Panc1 (cell line): ENCODE measurements at regions not wholly inside any gene's neighbourhood (a gene's known extent, or its start where the extent isn't known, plus 50 kb on each side); places are given as distances from the start of the nearest gene placed in this dataset.
"Not testable (repeated sequence)": the region's sequence is repeated elsewhere in the genome, so short reads cannot be mapped to it uniquely, and the experiment has no call there.

Source experiments
- ATAC-seq: fragments of 200-7000 bp; cut with Tn5 transposase; 2 replicates; pipeline ENCODE4 v1.9.1; 2020; ENCODE audit warnings: mild to moderate bottlenecking, moderate library complexity
- BruUV-seq: library from RNA; stranded (reverse); fragments of 400-500 nt; replicated peaks from 2 replicates; lab custom pipeline; 2021; lab: Mats Ljungman, UMichigan
- CTCF ChIA-PET: fragments of 300-600 bp; sonication (Branson Sonifier 250); formaldehyde crosslinking; loops from one replicate; lab custom pipeline; 2022; ENCODE audit warnings: antibody characterized with exemption; lab: Charles Lee
- POLR2A ChIA-PET: fragments of 300-600 bp; sonication (Branson Sonifier 250); formaldehyde crosslinking; loops from one replicate; lab custom pipeline; 2022; ENCODE audit warnings: antibody characterized with exemption; lab: Charles Lee
- DNase-seq: peaks from one replicate; pipeline ENCODE4 v3.0.0-alpha.2; 2010; ENCODE audit warnings: low read depth, low spot score
- H3K27ac ChIP-seq: 2 replicates; pipeline ENCODE4 v1.5.1; 2011; ENCODE audit warnings: mild to moderate bottlenecking, low read length, inconsistent platforms
- H3K27me3 ChIP-seq: fragments of 200-500 bp; sonication (Bioruptor generic); 2 replicates; pipeline ENCODE4 v1.6.0; 2014; ENCODE audit warnings: low read length, inconsistent platforms; ENCODE audit not compliant: control insufficient read depth, insufficient read depth
- H3K36me3 ChIP-seq: fragments of 200-500 bp; sonication (Bioruptor generic); 2 replicates; pipeline ENCODE4 v1.5.1; 2014; ENCODE audit warnings: inconsistent platforms, mild to moderate bottlenecking, low read length, moderate library complexity; ENCODE audit not compliant: control insufficient read depth, insufficient read depth
- H3K4me1 ChIP-seq: 2 replicates; pipeline ENCODE4 v1.5.1; 2011; ENCODE audit warnings: inconsistent platforms, mild to moderate bottlenecking, low read length, moderate library complexity; ENCODE audit not compliant: control insufficient read depth, insufficient read depth
- H3K4me3 ChIP-seq, 2 experiments: 2 replicates each; pipeline ENCODE4 v1.5.1; 2011 to 2012; ENCODE audit warnings: low read depth in 2 of 2, low read length in 2 of 2, mild to moderate bottlenecking in 2 of 2, inconsistent platforms in 1 of 2, moderate library complexity in 1 of 2
- H3K9me3 ChIP-seq: fragments of 200-500 bp; sonication (Bioruptor generic); 2 replicates; pipeline ENCODE4 v1.5.1; 2014; ENCODE audit warnings: low read depth, mild to moderate bottlenecking, inconsistent platforms, low read length, moderate library complexity; ENCODE audit not compliant: control insufficient read depth, insufficient read depth
- CTCF ChIP-seq: fragments of 450-650 bp; IDR thresholded peaks from 2 replicates; pipeline ENCODE4 v1.5.1; 2017; ENCODE audit warnings: mild to moderate bottlenecking
- POLR2AphosphoS5 ChIP-seq: IDR thresholded peaks from 2 replicates; pipeline ENCODE4 v1.6.1; 2012; ENCODE audit warnings: mild to moderate bottlenecking, low read depth, low read length, moderate library complexity
- REST ChIP-seq, 2 experiments: IDR thresholded peaks; 2 replicates each; pipeline ENCODE4 v1.6.1; 2011 to 2012; ENCODE audit warnings: low read depth in 2 of 2, control low read depth in 1 of 2, low read length in 1 of 2, mild to moderate bottlenecking in 1 of 2, moderate library complexity in 1 of 2; ENCODE audit not compliant: insufficient read depth in 1 of 2
- SIN3A ChIP-seq: IDR thresholded peaks from 2 replicates; pipeline ENCODE4 v1.6.1; 2012; ENCODE audit warnings: low read depth, mild to moderate bottlenecking, low read length, moderate library complexity, borderline replicate concordance; ENCODE audit not compliant: insufficient read depth
- TCF7L2 ChIP-seq: IDR thresholded peaks from 2 replicates; pipeline ENCODE4 v1.6.1; 2011; ENCODE audit warnings: mild to moderate bottlenecking, low read depth, low read length, inconsistent platforms
- in situ Hi-C: cut with HindIII; loops from 2 replicates; pipeline ENCODE4 v1.10.0; 2016; ENCODE audit warnings: low sequenced_read_pairs, low pct_unique_long_range_greater_than_20kb
- intact Hi-C: fragments of 100-400 bp; cut with micrococcal nuclease; formaldehyde crosslinking; loops from one replicate; pipeline ENCODE4 v1.10.0; 2022; ENCODE audit not compliant: unreplicated experiment

- intact Hi-C loops: no loop called here
- no peak for ATAC-seq
- Histone ChIP-seq H3K4me3 (no peak overlapping the region), H3K9me3 (no peaks in the 10 kb centered on the region), H3K36me3 (no peaks in the 10 kb centered on the region), H3K27ac (no peak overlapping the region), H3K27me3 (peaks cover 2% of the 10 kb centered on the region), H3K4me1 (no peaks in the 10 kb centered on the region)
- no peak for TF ChIP-seq CTCF
- TF ChIP-seq TCF7L2: no peak
- no peak for TF ChIP-seq POLR2AphosphoS5
- no peak for TF ChIP-seq SIN3A
- no peak for TF ChIP-seq REST (IDR thresholded peaks at IDR 0.05; ENCODE audit: insufficient read depth in 1 of 2, low read depth in 2 of 2, low read length in 1 of 2)
- CTCF ChIA-PET: no interaction called here
- DNase-seq: no peak
- in situ Hi-C loops: no loop called here
- no TSS peak for BruUV-seq
- POLR2A ChIA-PET: no interaction called here
Observed at GRCh38 chr2:132033949-132034348, 127.8 kb downstream of the ANKRD30BL start.

GRCh38 chr2:132033365-132033764, 128.4 kb downstream of the ANKRD30BL start:
- intact Hi-C loops (no loop called here), in situ Hi-C loops (no loop called here)
- H3K4me1 ChIP-seq: no peaks in the 10 kb centered on the region
- no TSS peak for BruUV-seq
- no peak for TF ChIP-seq POLR2AphosphoS5
- no peak for TF ChIP-seq CTCF
- TF ChIP-seq REST (IDR thresholded peaks at IDR 0.05; ENCODE audit: insufficient read depth in 1 of 2, low read depth in 2 of 2, low read length in 1 of 2): no peak
- H3K4me3 ChIP-seq: no peak overlapping the region
- POLR2A ChIA-PET: no interaction called here
- DNase-seq (no peak), ATAC-seq (no peak)
- no peaks in the 10 kb centered on the region; the same call in 1 of the 2 replicates for H3K27me3 ChIP-seq
- no peak overlapping the region for H3K27ac ChIP-seq
- H3K9me3 ChIP-seq: no peaks in the 10 kb centered on the region
- CTCF ChIA-PET: no interaction called here
- no peaks in the 10 kb centered on the region for H3K36me3 ChIP-seq

GRCh38 chr2:132012046-132012445, 149.7 kb downstream of the ANKRD30BL start:
- DNase-seq, BruUV-seq, H3K4me1 ChIP-seq, H3K9me3 ChIP-seq, in situ Hi-C loops, H3K36me3 ChIP-seq, CTCF ChIA-PET, H3K27me3 ChIP-seq, H3K27ac ChIP-seq, intact Hi-C loops, H3K4me3 ChIP-seq, ATAC-seq, POLR2A ChIA-PET: not testable (repeated sequence)
